Activated CD8-positive, alpha-beta memory T cell treated with anti-CD3 and anti-CD28 coated beads for 36 hours (primary cell): ENCODE measurements at regions not wholly inside any gene's neighbourhood (a gene's known extent, or its start where the extent isn't known, plus 50 kb on each side); places are given as distances from the start of the nearest gene placed in this dataset.

Experiments
- CTCF ChIA-PET: fragments of 350-600 bp; sonication (Branson Sonifier 250); formaldehyde crosslinking; loops from one replicate; lab custom pipeline; 2021; ENCODE audit warnings: antibody characterized with exemption; lab: Charles Lee
- POLR2A ChIA-PET: fragments of 350-600 bp; sonication (Branson Sonifier 250); formaldehyde crosslinking; loops from one replicate; lab custom pipeline; 2021; ENCODE audit warnings: antibody characterized with exemption; lab: Charles Lee

- POLR2A ChIA-PET: no interaction called here
- CTCF ChIA-PET: no interaction called here
Measured at GRCh38 chr21:26784974-26785373, 60.2 kb downstream of the ADAMTS1 start.

- CTCF ChIA-PET: no interaction called here
Measured at GRCh38 chr21:26783466-26784195, 61.6 kb downstream of the ADAMTS1 start.

GRCh38 chr21:26782747-26783146 lies 62.5 kb downstream of the ADAMTS1 start:
- ChIA-PET CTCF (no interaction called here), POLR2A (no interaction called here)

More at GRCh38 chr21:26783466-26784195, 61.6 kb downstream of the ADAMTS1 start:
- POLR2A ChIA-PET: no interaction called here

GRCh38 chr21:26782331-26782730 lies 62.9 kb downstream of the ADAMTS1 start:
- ChIA-PET POLR2A (no interaction called here), CTCF (no interaction called here)

- CTCF ChIA-PET: no interaction called here
Measured at GRCh38 chr21:26781331-26781730, 63.9 kb downstream of the ADAMTS1 start.

GRCh38 chr21:26777166-26777565 lies 68.0 kb downstream of the ADAMTS1 start:
- POLR2A ChIA-PET: no interaction called here
- CTCF ChIA-PET: no interaction called here

More at GRCh38 chr21:26781331-26781730, 63.9 kb downstream of the ADAMTS1 start:
- POLR2A ChIA-PET: no interaction called here

- POLR2A ChIA-PET: no interaction called here
- CTCF ChIA-PET: no interaction called here
Measured at GRCh38 chr21:26776310-26777021, 68.7 kb downstream of the ADAMTS1 start.

- ChIA-PET POLR2A (no interaction called here), CTCF (no interaction called here)
Measured at GRCh38 chr21:26773058-26773457, 72.2 kb downstream of the ADAMTS1 start.

- CTCF ChIA-PET: no interaction called here
- POLR2A ChIA-PET: no interaction called here
Measured at GRCh38 chr21:26769613-26770188, 75.5 kb downstream of the ADAMTS1 start.

GRCh38 chr21:26766826-26767325 lies 78.3 kb downstream of the ADAMTS1 start:
- CTCF ChIA-PET: no interaction called here
- POLR2A ChIA-PET: no interaction called here

- ChIA-PET CTCF (no interaction called here), POLR2A (no interaction called here)
Measured at GRCh38 chr21:26761174-26761915, 83.9 kb downstream of the ADAMTS1 start.

GRCh38 chr21:26759731-26760130 lies 85.5 kb downstream of the ADAMTS1 start:
- ChIA-PET POLR2A (no interaction called here), CTCF (no interaction called here)

GRCh38 chr21:26758083-26758880 lies 86.9 kb downstream of the ADAMTS1 start:
- CTCF ChIA-PET: no interaction called here
- POLR2A ChIA-PET: no interaction called here

- CTCF ChIA-PET: no interaction called here
- POLR2A ChIA-PET: no interaction called here
Measured at GRCh38 chr21:26756491-26757159, 88.6 kb downstream of the ADAMTS1 start.

GRCh38 chr21:26754853-26755252 lies 90.4 kb downstream of the ADAMTS1 start:
- POLR2A ChIA-PET: no interaction called here
- CTCF ChIA-PET: no interaction called here

- CTCF ChIA-PET: no interaction called here
- POLR2A ChIA-PET: no interaction called here
Measured at GRCh38 chr21:26753822-26754221, 91.4 kb downstream of the ADAMTS1 start.

GRCh38 chr21:26752849-26753248 lies 92.4 kb downstream of the ADAMTS1 start:
- CTCF ChIA-PET: no interaction called here
- POLR2A ChIA-PET: no interaction called here

GRCh38 chr21:26751305-26751704 lies 93.9 kb downstream of the ADAMTS1 start:
- CTCF ChIA-PET: no interaction called here
- POLR2A ChIA-PET: no interaction called here

- POLR2A ChIA-PET: no interaction called here
- CTCF ChIA-PET: no interaction called here
Measured at GRCh38 chr21:26748066-26748465, 97.1 kb downstream of the ADAMTS1 start.
